OCI-LY1 (cell line): ENCODE measurements at regions not wholly inside any gene's neighbourhood (a gene's known extent, or its start where the extent isn't known, plus 50 kb on each side); places are given as distances from the start of the nearest gene placed in this dataset.

Source experiments
- EZH2 ChIP-seq: fragments of 200-600 bp; sonication (generic), shearing (Covaris generic); IDR thresholded peaks from 2 replicates; pipeline ENCODE4 v1.8.0; 2017; ENCODE audit warnings: borderline replicate concordance, mixed run types, mild to moderate bottlenecking, antibody characterized with exemption, low read length, moderate library complexity, mixed read lengths
- TF ChIP-seq, protein P1 (sequence below): fragments of 200-600 bp; sonication (generic), shearing (Covaris generic); IDR thresholded peaks from 2 replicates; pipeline ENCODE4 v1.5.1; 2017; ENCODE audit warnings: mild to moderate bottlenecking, antibody characterized with exemption, low read length, moderate library complexity, mixed read lengths

DNA sequence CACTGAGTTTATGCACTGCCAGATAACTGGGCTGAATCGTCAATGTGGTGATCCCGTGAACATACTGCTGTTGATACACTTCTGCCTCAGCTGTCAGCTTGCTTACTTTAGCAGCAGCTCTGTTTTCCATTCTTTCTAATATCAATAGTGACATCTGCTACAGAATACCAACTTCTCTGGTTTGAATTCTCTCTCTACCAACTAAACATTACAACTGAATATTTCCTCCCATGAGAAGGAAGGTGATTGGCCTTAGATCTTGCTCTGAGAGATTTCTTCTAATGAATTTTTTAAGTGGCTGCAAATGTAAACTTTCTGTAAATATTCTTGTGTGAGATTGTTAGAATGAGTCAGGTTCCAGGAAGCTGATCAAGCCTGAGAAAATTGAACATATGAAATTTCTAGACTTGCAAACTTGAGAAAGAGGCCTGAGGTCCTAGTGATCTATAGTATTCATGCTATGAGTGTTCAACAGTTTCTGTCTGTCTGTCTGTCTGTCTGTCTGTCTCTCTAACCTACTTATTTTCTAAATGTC, 205.5 kb upstream of the CDKN2B start:
- TF ChIP-seq, protein P1, sequence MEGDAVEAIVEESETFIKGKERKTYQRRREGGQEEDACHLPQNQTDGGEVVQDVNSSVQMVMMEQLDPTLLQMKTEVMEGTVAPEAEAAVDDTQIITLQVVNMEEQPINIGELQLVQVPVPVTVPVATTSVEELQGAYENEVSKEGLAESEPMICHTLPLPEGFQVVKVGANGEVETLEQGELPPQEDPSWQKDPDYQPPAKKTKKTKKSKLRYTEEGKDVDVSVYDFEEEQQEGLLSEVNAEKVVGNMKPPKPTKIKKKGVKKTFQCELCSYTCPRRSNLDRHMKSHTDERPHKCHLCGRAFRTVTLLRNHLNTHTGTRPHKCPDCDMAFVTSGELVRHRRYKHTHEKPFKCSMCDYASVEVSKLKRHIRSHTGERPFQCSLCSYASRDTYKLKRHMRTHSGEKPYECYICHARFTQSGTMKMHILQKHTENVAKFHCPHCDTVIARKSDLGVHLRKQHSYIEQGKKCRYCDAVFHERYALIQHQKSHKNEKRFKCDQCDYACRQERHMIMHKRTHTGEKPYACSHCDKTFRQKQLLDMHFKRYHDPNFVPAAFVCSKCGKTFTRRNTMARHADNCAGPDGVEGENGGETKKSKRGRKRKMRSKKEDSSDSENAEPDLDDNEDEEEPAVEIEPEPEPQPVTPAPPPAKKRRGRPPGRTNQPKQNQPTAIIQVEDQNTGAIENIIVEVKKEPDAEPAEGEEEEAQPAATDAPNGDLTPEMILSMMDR, result no peak
- no peak for TF ChIP-seq EZH2
